ENCODE measurements at regions not wholly inside any gene's neighbourhood (a gene's known extent, or its start where the extent isn't known, plus 50 kb on each side); places are given as distances from the start of the nearest gene placed in this dataset.

- H3K4me3 ChIP-seq (ENCODE audit: low read length in 2 of 2): no peak overlapping the region
- H3K9me3 ChIP-seq (ENCODE audit: control insufficient read depth in 2 of 2, low read length in 2 of 2): no peaks in the 10 kb centered on the region
- no peaks in the 10 kb centered on the region for H3K4me1 ChIP-seq (ENCODE audit: control insufficient read depth in 2 of 2, insufficient read depth in 2 of 2, low read length in 2 of 2)
- H3K36me3 ChIP-seq (ENCODE audit: control insufficient read depth in 2 of 2, insufficient read depth in 2 of 2, low read length in 2 of 2): no peaks in the 10 kb centered on the region
- H3K27ac ChIP-seq (ENCODE audit: low read depth in 2 of 2, low read length in 2 of 2): no peak overlapping the region
- H3K27me3 ChIP-seq (ENCODE audit: control insufficient read depth in 2 of 2, insufficient read depth in 2 of 2, low read length in 2 of 2): no peaks in the 10 kb centered on the region
- H3K9ac ChIP-seq (ENCODE audit: low read depth in 1 of 2, low read length in 2 of 2): no peak overlapping the region
These were observed 753.4 kb upstream of the MMS22L start for GRCh38 chr6:98036344-98036923.

DNA sequence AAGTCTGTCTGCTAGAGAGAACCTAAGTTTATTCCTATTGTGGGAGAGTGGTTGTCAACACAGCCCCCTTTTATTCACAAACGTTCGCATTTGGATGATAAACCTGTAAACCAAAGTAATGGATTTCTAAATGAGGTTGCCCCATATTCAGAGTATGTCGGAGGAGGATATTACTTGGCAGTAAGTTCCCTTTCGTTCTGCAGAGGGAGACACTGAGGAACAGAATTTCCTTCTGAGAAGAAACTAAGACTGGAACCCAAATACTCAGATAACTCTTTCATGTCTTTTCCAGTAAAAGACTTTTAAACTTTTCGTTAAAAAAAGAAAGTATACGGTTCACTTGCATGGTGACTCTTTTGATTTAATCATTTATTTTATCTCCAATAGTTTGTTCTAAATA, 754.6 kb upstream of the MMS22L start:
- Histone ChIP-seq H3K4me1 (ENCODE audit: control insufficient read depth in 2 of 2, insufficient read depth in 2 of 2, low read length in 2 of 2) (no peaks in the 10 kb centered on the region), H3K9me3 (ENCODE audit: control insufficient read depth in 2 of 2, low read length in 2 of 2) (no peaks in the 10 kb centered on the region), H3K36me3 (ENCODE audit: control insufficient read depth in 2 of 2, insufficient read depth in 2 of 2, low read length in 2 of 2) (no peaks in the 10 kb centered on the region), H3K9ac (ENCODE audit: low read depth in 1 of 2, low read length in 2 of 2) (no peak overlapping the region), H3K4me3 (ENCODE audit: low read length in 2 of 2) (no peak overlapping the region), H3K27ac (ENCODE audit: low read depth in 2 of 2, low read length in 2 of 2) (no peak overlapping the region), H3K27me3 (ENCODE audit: control insufficient read depth in 2 of 2, insufficient read depth in 2 of 2, low read length in 2 of 2) (no peaks in the 10 kb centered on the region)

DNA sequence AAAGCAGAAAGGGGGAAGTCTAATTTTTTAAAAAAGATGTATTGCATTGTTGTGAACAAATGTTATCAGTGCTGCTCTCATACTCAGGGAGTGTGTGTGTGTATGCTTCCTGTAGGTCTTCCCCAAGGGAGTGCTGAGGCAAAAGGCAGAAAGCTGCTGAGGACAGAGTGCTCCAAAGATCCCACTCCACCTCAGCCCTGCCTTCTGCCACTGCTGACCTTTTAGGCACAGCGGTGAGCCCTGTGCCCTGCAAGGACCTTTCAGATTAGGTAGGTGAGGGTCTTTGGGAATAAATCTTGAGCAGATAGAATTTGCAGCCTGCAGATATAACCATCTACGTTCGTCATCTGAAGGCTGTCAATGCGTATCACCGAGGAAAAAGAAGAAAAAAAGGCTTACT, 756.4 kb upstream of the MMS22L start:
- no peaks in the 10 kb centered on the region for H3K4me1 ChIP-seq (ENCODE audit: control insufficient read depth in 2 of 2, insufficient read depth in 2 of 2, low read length in 2 of 2)
- H3K9ac ChIP-seq (ENCODE audit: low read depth in 1 of 2, low read length in 2 of 2): no peak overlapping the region
- no peak overlapping the region for H3K4me3 ChIP-seq (ENCODE audit: low read length in 2 of 2)
- H3K27me3 ChIP-seq (ENCODE audit: control insufficient read depth in 2 of 2, insufficient read depth in 2 of 2, low read length in 2 of 2): no peaks in the 10 kb centered on the region
- no peaks in the 10 kb centered on the region for H3K9me3 ChIP-seq (ENCODE audit: control insufficient read depth in 2 of 2, low read length in 2 of 2)
- H3K36me3 ChIP-seq (ENCODE audit: control insufficient read depth in 2 of 2, insufficient read depth in 2 of 2, low read length in 2 of 2): no peaks in the 10 kb centered on the region
- H3K27ac ChIP-seq (ENCODE audit: low read depth in 2 of 2, low read length in 2 of 2): no peak overlapping the region

GRCh38 chr6:98039904-98040607, 757.0 kb upstream of the MMS22L start:
- H3K4me3 ChIP-seq (ENCODE audit: low read length in 2 of 2): no peak overlapping the region
- H3K9me3 ChIP-seq (ENCODE audit: control insufficient read depth in 2 of 2, low read length in 2 of 2): no peaks in the 10 kb centered on the region
- no peaks in the 10 kb centered on the region for H3K27me3 ChIP-seq (ENCODE audit: control insufficient read depth in 2 of 2, insufficient read depth in 2 of 2, low read length in 2 of 2)
- H3K27ac ChIP-seq (ENCODE audit: low read depth in 2 of 2, low read length in 2 of 2): no peak overlapping the region
- no peaks in the 10 kb centered on the region for H3K4me1 ChIP-seq (ENCODE audit: control insufficient read depth in 2 of 2, insufficient read depth in 2 of 2, low read length in 2 of 2)
- H3K9ac ChIP-seq (ENCODE audit: low read depth in 1 of 2, low read length in 2 of 2): no peak overlapping the region
- H3K36me3 ChIP-seq (ENCODE audit: control insufficient read depth in 2 of 2, insufficient read depth in 2 of 2, low read length in 2 of 2): no peaks in the 10 kb centered on the region

- H3K27ac ChIP-seq (ENCODE audit: low read depth in 2 of 2, low read length in 2 of 2): no peak overlapping the region
- H3K27me3 ChIP-seq (ENCODE audit: control insufficient read depth in 2 of 2, insufficient read depth in 2 of 2, low read length in 2 of 2): no peaks in the 10 kb centered on the region
- H3K9ac ChIP-seq (ENCODE audit: low read depth in 1 of 2, low read length in 2 of 2): no peak overlapping the region
These were observed 758.0 kb upstream of the MMS22L start for GRCh38 chr6:98041056-98041455.

DNA sequence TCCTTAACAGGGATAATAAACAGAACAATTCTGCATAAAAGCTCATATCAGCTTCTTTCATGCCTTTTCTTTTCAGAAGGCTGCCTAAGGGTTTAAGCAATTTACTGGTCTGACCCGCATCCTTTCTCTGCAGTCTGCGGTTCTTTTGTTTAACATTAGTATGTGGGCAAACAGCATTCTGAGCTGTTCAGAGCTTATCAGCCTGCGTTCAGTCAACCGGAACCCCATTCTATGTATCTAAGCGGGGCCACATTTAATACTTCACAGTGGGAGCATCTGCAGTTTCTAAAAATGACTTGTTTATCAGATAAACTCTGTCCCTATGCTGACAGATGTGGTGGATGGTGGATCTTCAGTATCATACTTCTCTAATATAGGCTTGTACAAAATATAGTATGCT, 758.9 kb upstream of the MMS22L start:
- Histone ChIP-seq H3K36me3 (ENCODE audit: control insufficient read depth in 2 of 2, insufficient read depth in 2 of 2, low read length in 2 of 2) (no peaks in the 10 kb centered on the region), H3K4me3 (ENCODE audit: low read length in 2 of 2) (no peak overlapping the region), H3K9me3 (ENCODE audit: control insufficient read depth in 2 of 2, low read length in 2 of 2) (no peaks in the 10 kb centered on the region), H3K9ac (ENCODE audit: low read depth in 1 of 2, low read length in 2 of 2) (no peak overlapping the region), H3K27ac (ENCODE audit: low read depth in 2 of 2, low read length in 2 of 2) (no peak overlapping the region), H3K27me3 (ENCODE audit: control insufficient read depth in 2 of 2, insufficient read depth in 2 of 2, low read length in 2 of 2) (no peaks in the 10 kb centered on the region), H3K4me1 (ENCODE audit: control insufficient read depth in 2 of 2, insufficient read depth in 2 of 2, low read length in 2 of 2) (no peaks in the 10 kb centered on the region)

More at GRCh38 chr6:98041056-98041455, 758.0 kb upstream of the MMS22L start:
- Histone ChIP-seq H3K36me3 (ENCODE audit: control insufficient read depth in 2 of 2, insufficient read depth in 2 of 2, low read length in 2 of 2) (no peaks in the 10 kb centered on the region), H3K9me3 (ENCODE audit: control insufficient read depth in 2 of 2, low read length in 2 of 2) (no peaks in the 10 kb centered on the region), H3K4me1 (ENCODE audit: control insufficient read depth in 2 of 2, insufficient read depth in 2 of 2, low read length in 2 of 2) (no peaks in the 10 kb centered on the region), H3K4me3 (ENCODE audit: low read length in 2 of 2) (no peak overlapping the region)

- Histone ChIP-seq H3K36me3 (ENCODE audit: control insufficient read depth in 2 of 2, insufficient read depth in 2 of 2, low read length in 2 of 2) (no peaks in the 10 kb centered on the region), H3K9me3 (ENCODE audit: control insufficient read depth in 2 of 2, low read length in 2 of 2) (no peaks in the 10 kb centered on the region), H3K27me3 (ENCODE audit: control insufficient read depth in 2 of 2, insufficient read depth in 2 of 2, low read length in 2 of 2) (no peaks in the 10 kb centered on the region), H3K4me1 (ENCODE audit: control insufficient read depth in 2 of 2, insufficient read depth in 2 of 2, low read length in 2 of 2) (no peaks in the 10 kb centered on the region), H3K4me3 (ENCODE audit: low read length in 2 of 2) (no peak overlapping the region), H3K27ac (ENCODE audit: low read depth in 2 of 2, low read length in 2 of 2) (no peak overlapping the region), H3K9ac (ENCODE audit: low read depth in 1 of 2, low read length in 2 of 2) (no peak overlapping the region)
These were observed 761.1 kb upstream of the MMS22L start for GRCh38 chr6:98044151-98044561.

DNA sequence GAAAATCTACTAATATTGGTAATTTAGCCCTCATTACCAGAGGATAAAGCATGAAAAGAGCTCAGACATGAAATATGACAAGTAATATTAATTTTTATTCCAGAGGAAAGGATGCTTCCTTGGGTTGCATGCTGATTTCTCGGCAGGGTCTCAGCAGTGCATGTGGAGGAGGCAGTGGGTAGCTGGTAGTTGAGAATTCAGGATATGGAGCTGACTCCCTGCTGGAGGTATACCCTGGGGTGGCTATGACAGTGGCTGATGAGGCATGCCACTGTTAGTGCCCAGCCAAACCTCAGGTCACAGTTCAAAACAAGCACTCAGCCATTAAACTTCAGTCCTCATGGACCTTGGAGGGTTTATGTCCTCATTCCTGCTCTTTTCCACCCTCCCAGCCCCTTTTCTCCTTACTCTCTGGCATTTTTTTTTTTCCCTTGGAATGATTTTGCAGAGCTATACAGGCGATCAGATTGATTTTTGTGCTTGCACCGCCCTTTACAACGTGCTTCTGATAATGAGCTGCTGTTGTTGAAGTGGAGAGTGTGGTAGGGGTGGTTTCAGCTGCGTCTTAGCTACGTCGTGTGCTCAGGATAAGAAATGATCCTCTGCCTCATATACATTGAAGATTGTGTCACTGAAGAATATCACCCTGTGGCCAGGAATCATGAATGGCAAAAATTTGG, 761.9 kb upstream of the MMS22L start:
- Histone ChIP-seq H3K9ac (ENCODE audit: low read depth in 1 of 2, low read length in 2 of 2) (no peak overlapping the region), H3K4me3 (ENCODE audit: low read length in 2 of 2) (no peak overlapping the region), H3K27me3 (ENCODE audit: control insufficient read depth in 2 of 2, insufficient read depth in 2 of 2, low read length in 2 of 2) (no peaks in the 10 kb centered on the region)

GRCh38 chr6:98047164-98047563, 764.1 kb upstream of the MMS22L start:
- Histone ChIP-seq H3K9ac (ENCODE audit: low read depth in 1 of 2, low read length in 2 of 2) (no peak overlapping the region), H3K4me1 (ENCODE audit: control insufficient read depth in 2 of 2, insufficient read depth in 2 of 2, low read length in 2 of 2) (no peaks in the 10 kb centered on the region), H3K27ac (ENCODE audit: low read depth in 2 of 2, low read length in 2 of 2) (no peak overlapping the region), H3K36me3 (ENCODE audit: control insufficient read depth in 2 of 2, insufficient read depth in 2 of 2, low read length in 2 of 2) (no peaks in the 10 kb centered on the region), H3K27me3 (ENCODE audit: control insufficient read depth in 2 of 2, insufficient read depth in 2 of 2, low read length in 2 of 2) (no peaks in the 10 kb centered on the region), H3K4me3 (ENCODE audit: low read length in 2 of 2) (no peak overlapping the region), H3K9me3 (ENCODE audit: control insufficient read depth in 2 of 2, low read length in 2 of 2) (no peaks in the 10 kb centered on the region)

More for the DNA sequence above, 761.9 kb upstream of the MMS22L start:
- Histone ChIP-seq H3K27ac (ENCODE audit: low read depth in 2 of 2, low read length in 2 of 2) (no peak overlapping the region), H3K36me3 (ENCODE audit: control insufficient read depth in 2 of 2, insufficient read depth in 2 of 2, low read length in 2 of 2) (no peaks in the 10 kb centered on the region), H3K4me1 (ENCODE audit: control insufficient read depth in 2 of 2, insufficient read depth in 2 of 2, low read length in 2 of 2) (no peaks in the 10 kb centered on the region), H3K9me3 (ENCODE audit: control insufficient read depth in 2 of 2, low read length in 2 of 2) (no peaks in the 10 kb centered on the region)

DNA sequence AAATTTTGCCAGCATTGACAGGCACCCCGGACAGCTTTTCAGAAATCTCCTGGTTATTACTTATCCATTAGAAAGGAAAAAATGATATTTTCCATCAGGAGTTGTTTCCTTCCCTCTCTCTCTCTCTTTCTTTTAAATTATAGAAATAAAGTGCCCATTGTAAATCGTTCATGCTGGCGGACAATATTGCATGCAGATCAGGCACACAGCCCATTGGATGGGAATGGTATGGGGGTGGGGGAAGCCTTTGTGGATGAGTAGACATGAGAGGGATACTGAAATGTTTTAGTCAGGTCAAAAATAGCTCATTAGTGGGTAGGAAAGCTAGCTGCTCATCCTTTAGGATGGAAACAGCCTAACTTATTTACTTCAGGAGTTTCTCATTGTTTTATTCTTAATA, 764.9 kb upstream of the MMS22L start:
- Histone ChIP-seq H3K4me3 (ENCODE audit: low read length in 2 of 2) (no peak overlapping the region), H3K4me1 (ENCODE audit: control insufficient read depth in 2 of 2, insufficient read depth in 2 of 2, low read length in 2 of 2) (no peaks in the 10 kb centered on the region), H3K9ac (ENCODE audit: low read depth in 1 of 2, low read length in 2 of 2) (no peak overlapping the region), H3K36me3 (ENCODE audit: control insufficient read depth in 2 of 2, insufficient read depth in 2 of 2, low read length in 2 of 2) (no peaks in the 10 kb centered on the region), H3K27ac (ENCODE audit: low read depth in 2 of 2, low read length in 2 of 2) (no peak overlapping the region), H3K27me3 (ENCODE audit: control insufficient read depth in 2 of 2, insufficient read depth in 2 of 2, low read length in 2 of 2) (no peaks in the 10 kb centered on the region), H3K9me3 (ENCODE audit: control insufficient read depth in 2 of 2, low read length in 2 of 2) (no peaks in the 10 kb centered on the region)

Data from mucosa of rectum (tissue), 2 donors.